ENCODE measurements at regions not wholly inside any gene's neighbourhood (a gene's known extent, or its start where the extent isn't known, plus 50 kb on each side); places are given as distances from the start of the nearest gene placed in this dataset.

DNA sequence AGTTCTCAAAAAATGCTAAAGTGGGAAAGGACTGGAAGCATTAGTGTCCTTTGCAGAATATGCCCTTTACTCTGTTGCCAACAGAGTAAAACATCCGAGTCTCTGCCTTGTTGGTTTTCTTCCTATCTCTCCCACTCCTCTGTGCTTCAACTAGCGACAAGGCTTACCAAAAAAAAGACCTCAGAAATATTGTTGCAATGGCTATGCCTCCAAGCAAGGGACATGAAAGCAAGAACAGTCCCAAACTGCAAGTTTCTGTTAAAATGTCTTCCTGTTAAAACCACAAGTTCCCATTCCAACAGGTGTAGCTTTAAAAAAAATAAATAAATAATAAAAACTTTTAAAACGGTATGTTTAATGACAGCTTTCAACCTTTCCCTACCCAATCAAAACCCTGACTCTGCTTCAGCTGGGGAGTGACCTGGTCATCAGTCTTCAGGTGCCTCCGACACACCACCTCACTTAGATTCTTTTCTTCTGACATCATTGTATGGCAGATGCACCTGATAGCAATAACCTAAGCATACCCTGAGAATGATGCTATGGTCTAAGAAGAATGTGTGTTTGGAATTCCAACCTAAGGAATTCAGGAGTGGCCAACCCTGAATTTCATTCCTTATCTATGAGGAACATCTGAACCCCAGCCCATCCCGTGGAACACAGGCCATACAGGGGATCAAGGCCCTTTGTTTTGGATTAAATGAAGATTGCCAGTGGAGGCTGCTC is 81.0 kb downstream of the RPS29 start:
- no peak overlapping the region for H3K4me3 ChIP-seq (ENCODE audit: low read depth, low read length)
- DNase-seq (ENCODE audit: low read depth): no peak
- TF ChIP-seq, protein P1, sequence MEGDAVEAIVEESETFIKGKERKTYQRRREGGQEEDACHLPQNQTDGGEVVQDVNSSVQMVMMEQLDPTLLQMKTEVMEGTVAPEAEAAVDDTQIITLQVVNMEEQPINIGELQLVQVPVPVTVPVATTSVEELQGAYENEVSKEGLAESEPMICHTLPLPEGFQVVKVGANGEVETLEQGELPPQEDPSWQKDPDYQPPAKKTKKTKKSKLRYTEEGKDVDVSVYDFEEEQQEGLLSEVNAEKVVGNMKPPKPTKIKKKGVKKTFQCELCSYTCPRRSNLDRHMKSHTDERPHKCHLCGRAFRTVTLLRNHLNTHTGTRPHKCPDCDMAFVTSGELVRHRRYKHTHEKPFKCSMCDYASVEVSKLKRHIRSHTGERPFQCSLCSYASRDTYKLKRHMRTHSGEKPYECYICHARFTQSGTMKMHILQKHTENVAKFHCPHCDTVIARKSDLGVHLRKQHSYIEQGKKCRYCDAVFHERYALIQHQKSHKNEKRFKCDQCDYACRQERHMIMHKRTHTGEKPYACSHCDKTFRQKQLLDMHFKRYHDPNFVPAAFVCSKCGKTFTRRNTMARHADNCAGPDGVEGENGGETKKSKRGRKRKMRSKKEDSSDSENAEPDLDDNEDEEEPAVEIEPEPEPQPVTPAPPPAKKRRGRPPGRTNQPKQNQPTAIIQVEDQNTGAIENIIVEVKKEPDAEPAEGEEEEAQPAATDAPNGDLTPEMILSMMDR (IDR thresholded peaks at IDR 0.05; ENCODE audit: insufficient read depth, low read length): no peak

DNA sequence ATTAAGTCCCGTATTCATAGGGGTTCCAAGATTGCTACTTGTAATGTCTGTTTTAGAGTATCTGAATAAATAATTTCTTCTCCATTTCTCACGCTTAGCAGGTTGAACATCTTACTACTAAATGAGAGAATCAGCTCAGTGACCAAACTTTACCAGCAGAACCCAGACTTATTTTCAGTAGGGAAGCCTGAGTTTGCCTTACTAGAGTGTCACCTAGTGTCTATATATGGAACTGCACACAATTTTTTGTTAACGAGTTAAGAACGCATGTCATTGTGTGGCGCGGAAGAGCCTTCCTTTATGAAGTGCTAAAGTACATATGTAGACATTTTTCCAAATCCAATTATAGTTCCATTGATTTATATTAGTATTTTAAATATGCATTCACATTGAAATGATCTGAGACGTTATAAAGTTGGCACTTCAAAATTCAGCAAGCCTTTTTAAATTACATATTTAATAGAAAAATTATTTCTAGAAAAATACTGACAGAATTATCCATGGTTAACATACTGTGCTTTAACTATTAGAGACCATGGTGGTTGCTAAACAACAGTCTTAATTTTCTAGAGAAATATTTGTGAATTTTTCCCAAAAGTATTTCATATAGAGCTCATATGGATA is 88.3 kb downstream of the RPS29 start:
- DNase-seq (ENCODE audit: low read depth): peak; percentile 86
- no peak overlapping the region for H3K4me3 ChIP-seq (ENCODE audit: low read depth, low read length)
- TF ChIP-seq, protein P1 (IDR thresholded peaks at IDR 0.05; ENCODE audit: insufficient read depth, low read length): peak; percentile 84

DNA sequence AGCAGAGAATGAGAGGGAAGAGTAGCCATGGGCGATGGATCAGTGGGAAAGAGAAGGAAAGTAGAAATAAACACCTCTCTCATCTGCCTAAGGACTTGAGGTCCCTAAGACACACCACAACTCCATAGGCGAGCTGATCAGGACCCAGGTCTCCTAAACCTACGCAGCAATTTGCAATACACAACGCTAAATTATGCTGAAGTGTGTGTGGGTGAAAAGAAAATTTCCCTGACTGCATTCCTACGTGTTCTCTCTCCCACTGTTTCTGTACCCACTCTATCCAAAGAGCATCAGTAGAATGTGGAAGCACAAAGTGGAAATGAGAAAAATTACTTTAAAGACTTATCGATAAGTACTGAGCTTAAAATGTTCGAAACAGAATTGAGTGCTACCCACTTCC is 88.9 kb downstream of the RPS29 start:
- H3K4me3 ChIP-seq (ENCODE audit: low read depth, low read length): no peak overlapping the region
- TF ChIP-seq, protein P1 (IDR thresholded peaks at IDR 0.05; ENCODE audit: insufficient read depth, low read length): no peak
- DNase-seq (ENCODE audit: low read depth): no peak

DNA sequence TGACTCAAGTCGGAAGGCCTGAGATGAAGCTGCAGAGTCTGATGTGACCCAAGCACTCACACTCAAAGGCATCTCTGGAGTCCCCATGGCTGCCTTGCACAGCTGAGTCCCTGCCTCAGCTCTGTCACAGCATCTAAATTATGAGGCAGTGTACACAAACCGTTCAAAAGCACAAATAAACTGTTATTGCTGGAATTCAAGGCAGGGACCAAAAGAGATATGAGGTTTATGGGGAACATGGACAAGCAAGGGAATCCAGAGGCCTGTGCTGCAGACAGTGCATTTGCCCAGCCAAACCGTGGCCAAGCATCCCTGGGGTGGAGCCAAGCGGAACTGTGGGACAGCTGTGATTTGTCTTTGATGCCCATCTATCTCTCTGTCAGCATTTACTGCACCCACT is 91.3 kb downstream of the RPS29 start:
- DNase-seq (ENCODE audit: low read depth): no peak
- TF ChIP-seq, protein P1 (IDR thresholded peaks at IDR 0.05; ENCODE audit: insufficient read depth, low read length): no peak
- H3K4me3 ChIP-seq (ENCODE audit: low read depth, low read length): no peak overlapping the region

DNA sequence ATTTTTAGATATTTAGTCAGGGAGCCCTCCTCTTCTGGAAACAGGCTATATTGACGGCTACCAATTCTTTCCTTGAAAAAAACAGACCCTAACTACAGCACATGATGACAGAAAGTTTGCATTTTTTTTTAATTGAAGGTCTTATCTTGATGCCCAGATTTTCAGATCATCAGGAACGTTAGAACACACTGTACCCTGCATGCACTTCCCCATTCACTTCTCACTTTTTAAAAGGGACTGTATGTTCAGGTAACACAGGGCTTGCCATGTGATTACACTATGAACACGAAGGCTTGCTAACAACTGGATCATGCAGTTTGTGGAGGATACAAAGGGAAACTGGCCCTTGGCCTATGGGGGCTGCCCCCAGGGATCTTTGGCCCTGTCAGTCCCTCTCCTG is 92.6 kb downstream of the RPS29 start:
- no peak for DNase-seq (ENCODE audit: low read depth)
- TF ChIP-seq, protein P1 (IDR thresholded peaks at IDR 0.05; ENCODE audit: insufficient read depth, low read length): no peak
- no peak overlapping the region for H3K4me3 ChIP-seq (ENCODE audit: low read depth, low read length)

DNA sequence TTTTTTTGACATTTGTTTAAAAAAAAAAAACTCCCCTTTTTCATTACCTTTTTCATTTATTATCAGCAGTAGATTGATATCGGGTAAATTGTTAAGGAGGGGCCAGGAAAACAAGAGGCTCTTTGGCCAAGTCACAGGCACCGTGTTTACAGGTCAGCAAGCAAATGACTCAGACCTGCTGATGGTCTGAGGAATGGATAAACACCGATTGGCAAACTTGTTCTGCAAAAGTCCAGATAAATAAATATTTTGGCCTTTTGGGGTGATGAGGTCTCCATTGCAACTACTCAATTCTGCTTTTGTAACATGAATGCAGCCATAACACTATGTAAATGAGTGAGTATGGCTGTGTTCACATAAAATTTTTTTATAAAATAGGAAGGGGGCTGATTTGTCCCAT is 94.0 kb downstream of the RPS29 start:
- H3K4me3 ChIP-seq (ENCODE audit: low read depth, low read length): no peak overlapping the region
- no peak for DNase-seq (ENCODE audit: low read depth)
- TF ChIP-seq, protein P1 (IDR thresholded peaks at IDR 0.05; ENCODE audit: insufficient read depth, low read length): no peak

Data from fibroblast of the aortic adventitia (primary cell).